PC-9 (cell line): ENCODE measurements at regions not wholly inside any gene's neighbourhood (a gene's known extent, or its start where the extent isn't known, plus 50 kb on each side); places are given as distances from the start of the nearest gene placed in this dataset.

Experiments used
- EZH2 ChIP-seq: fragments of 200-600 bp; sonication (generic); IDR thresholded peaks from 2 replicates; pipeline ENCODE4 v1.8.0; 2017; ENCODE audit warnings: antibody characterized with exemption, low read depth
- TF ChIP-seq, protein P1 (sequence below): fragments of 200-600 bp; sonication (generic); conservative IDR thresholded peaks from 2 replicates; pipeline ENCODE4 v1.6.1; 2017; ENCODE audit warnings: mixed run types, antibody characterized with exemption, mild to moderate bottlenecking, moderate library complexity

DNA sequence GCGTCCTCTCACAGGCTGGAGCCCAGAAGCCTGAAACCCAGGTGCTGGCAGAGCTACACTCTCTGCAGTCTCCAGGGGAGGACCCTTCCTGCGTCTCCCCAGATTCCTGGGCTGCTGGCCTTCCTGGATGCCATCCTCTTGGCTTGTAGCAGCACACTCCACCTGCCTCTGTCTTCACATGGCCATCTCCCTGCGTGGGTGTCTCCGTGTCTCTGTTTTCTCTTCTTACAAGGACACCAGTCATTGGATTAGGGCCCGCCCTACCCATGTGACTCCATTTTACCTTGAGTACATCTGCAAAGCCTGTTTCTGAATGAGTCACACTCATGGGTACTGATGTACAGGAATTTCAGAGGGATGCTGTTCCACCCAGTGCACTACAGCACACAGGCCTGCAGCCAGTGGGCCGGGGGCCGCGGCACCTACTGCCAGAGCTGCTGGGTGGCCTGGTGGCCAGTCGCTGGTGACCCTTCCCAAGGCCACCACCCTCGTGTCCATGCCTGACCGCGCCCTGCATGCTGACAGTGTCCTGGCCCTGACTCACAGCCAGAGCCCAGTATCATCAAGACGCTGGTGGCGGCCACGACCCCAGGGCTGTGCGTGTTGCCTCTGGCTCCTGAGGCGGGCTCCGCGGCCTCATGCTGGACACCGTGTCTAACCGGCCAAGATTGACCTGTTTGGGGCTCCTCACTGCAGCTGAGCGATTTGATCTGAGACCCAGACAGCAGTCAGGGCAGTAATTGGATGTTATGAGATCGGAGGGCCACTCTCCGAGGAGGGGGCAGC, 63.6 kb upstream of the NKX1-1 start:
- TF ChIP-seq, protein P1, sequence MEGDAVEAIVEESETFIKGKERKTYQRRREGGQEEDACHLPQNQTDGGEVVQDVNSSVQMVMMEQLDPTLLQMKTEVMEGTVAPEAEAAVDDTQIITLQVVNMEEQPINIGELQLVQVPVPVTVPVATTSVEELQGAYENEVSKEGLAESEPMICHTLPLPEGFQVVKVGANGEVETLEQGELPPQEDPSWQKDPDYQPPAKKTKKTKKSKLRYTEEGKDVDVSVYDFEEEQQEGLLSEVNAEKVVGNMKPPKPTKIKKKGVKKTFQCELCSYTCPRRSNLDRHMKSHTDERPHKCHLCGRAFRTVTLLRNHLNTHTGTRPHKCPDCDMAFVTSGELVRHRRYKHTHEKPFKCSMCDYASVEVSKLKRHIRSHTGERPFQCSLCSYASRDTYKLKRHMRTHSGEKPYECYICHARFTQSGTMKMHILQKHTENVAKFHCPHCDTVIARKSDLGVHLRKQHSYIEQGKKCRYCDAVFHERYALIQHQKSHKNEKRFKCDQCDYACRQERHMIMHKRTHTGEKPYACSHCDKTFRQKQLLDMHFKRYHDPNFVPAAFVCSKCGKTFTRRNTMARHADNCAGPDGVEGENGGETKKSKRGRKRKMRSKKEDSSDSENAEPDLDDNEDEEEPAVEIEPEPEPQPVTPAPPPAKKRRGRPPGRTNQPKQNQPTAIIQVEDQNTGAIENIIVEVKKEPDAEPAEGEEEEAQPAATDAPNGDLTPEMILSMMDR = no peak
- TF ChIP-seq EZH2 = no peak
